ENCODE measurements at regions not wholly inside any gene's neighbourhood (a gene's known extent, or its start where the extent isn't known, plus 50 kb on each side); places are given as distances from the start of the nearest gene placed in this dataset.

- TF ChIP-seq, protein P1, sequence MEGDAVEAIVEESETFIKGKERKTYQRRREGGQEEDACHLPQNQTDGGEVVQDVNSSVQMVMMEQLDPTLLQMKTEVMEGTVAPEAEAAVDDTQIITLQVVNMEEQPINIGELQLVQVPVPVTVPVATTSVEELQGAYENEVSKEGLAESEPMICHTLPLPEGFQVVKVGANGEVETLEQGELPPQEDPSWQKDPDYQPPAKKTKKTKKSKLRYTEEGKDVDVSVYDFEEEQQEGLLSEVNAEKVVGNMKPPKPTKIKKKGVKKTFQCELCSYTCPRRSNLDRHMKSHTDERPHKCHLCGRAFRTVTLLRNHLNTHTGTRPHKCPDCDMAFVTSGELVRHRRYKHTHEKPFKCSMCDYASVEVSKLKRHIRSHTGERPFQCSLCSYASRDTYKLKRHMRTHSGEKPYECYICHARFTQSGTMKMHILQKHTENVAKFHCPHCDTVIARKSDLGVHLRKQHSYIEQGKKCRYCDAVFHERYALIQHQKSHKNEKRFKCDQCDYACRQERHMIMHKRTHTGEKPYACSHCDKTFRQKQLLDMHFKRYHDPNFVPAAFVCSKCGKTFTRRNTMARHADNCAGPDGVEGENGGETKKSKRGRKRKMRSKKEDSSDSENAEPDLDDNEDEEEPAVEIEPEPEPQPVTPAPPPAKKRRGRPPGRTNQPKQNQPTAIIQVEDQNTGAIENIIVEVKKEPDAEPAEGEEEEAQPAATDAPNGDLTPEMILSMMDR (IDR thresholded peaks at IDR 0.05), result no peak
- TF ChIP-seq POLR2AphosphoS5 (IDR thresholded peaks at IDR 0.05) (no peak), POLR2A (IDR thresholded peaks at IDR 0.05) (no peak), EP300 (IDR thresholded peaks at IDR 0.05) (no peak)
Observed at GRCh38 chr6:62707914-62708313, 421.9 kb upstream of the KHDRBS2 start.
